Heart right ventricle (tissue), 16 donors: ENCODE measurements at regions not wholly inside any gene's neighbourhood (a gene's known extent, or its start where the extent isn't known, plus 50 kb on each side); places are given as distances from the start of the nearest gene placed in this dataset.

Experiments
- ATAC-seq, 8 donors: fragments of 200-7000 bp; cut with Tn5 transposase; one replicate each; pipeline ENCODE4 v1.9.1; 2020; ENCODE audit warnings: mild to moderate bottlenecking in 8 of 8, moderate library complexity in 8 of 8, moderate number of reproducible peaks in 1 of 8
- DNase-seq, 2 donors: peaks; one replicate each; pipeline ENCODE4 v3.0.0-alpha.2; 2020
- H3K27ac ChIP-seq, 10 donors: fragments of 200-600 bp; sonication (generic) in 2 of 10; one replicate each; pipeline versions ENCODE4 v1.5.0 to v1.8.0; 2020 to 2022; ENCODE audit warnings: mild to moderate bottlenecking in 3 of 10
- H3K27me3 ChIP-seq, 7 donors: fragments of 200-600 bp; one replicate each; pipeline ENCODE4 v1.8.0; 2021 to 2022; ENCODE audit warnings: mild to moderate bottlenecking in 2 of 7
- H3K36me3 ChIP-seq, 9 donors: fragments of 200-600 bp; sonication (generic) in 1 of 9; one replicate each; pipeline versions ENCODE4 v1.5.0 to v1.8.0; 2020 to 2022; ENCODE audit warnings: mild to moderate bottlenecking in 2 of 9
- H3K4me1 ChIP-seq, 9 donors: fragments of 200-600 bp; sonication (generic) in 1 of 9; one replicate each; pipeline versions ENCODE4 v1.5.0 to v1.8.0; 2020 to 2022; ENCODE audit warnings: mild to moderate bottlenecking in 4 of 9
- H3K4me3 ChIP-seq, 10 donors: fragments of 200-600 bp; sonication (generic) in 2 of 10; one replicate each; pipeline versions ENCODE4 v1.5.0 to v1.8.0; 2020 to 2022; ENCODE audit warnings: mild to moderate bottlenecking in 7 of 10, moderate library complexity in 2 of 10
- H3K9me3 ChIP-seq, 11 donors: fragments of 200-600 bp in 10 of 11; sonication (generic) in 2 of 11; one replicate each; pipeline versions ENCODE4 v1.5.0 to v1.8.0; 2013 to 2022; ENCODE audit warnings: mild to moderate bottlenecking in 2 of 11, control low read depth in 1 of 11, moderate library complexity in 1 of 11
- CTCF ChIP-seq, 9 donors: fragments of 200-600 bp; sonication (generic) in 2 of 9; IDR thresholded peaks; one replicate each; pipeline versions ENCODE4 v1.5.0 to v1.8.0; 2021 to 2022; ENCODE audit warnings: antibody characterized with exemption in 9 of 9, mild to moderate bottlenecking in 5 of 9, moderate library complexity in 1 of 9
- WGBS, 2 donors: extraction: QIAGEN DNeasy Blood & Tissue Kit; methylation state at CpG; one replicate each; pipeline ENCODE4 v1.1.7; 2013; ENCODE audit warnings: inconsistent platforms in 1 of 2; 5-methylcytosine and 5-hydroxymethylcytosine counted together
- intact Hi-C, 10 donors: fragments of 100-400 bp; cut with DNase I; formaldehyde crosslinking; loops; one replicate each; pipeline versions ENCODE4 v1.11.1 to v1.14.2; 2022
- donor health status: Arrhythmogenic right ventricular cardiomyopathy.
- donor health status: ischemic (EF 13 %, LVEDD 7.1; RV severe dilation, severe dysfunction).
- donor health status: healthy with polysubstance abuse.
- donor health status: DM: no; HTN: yes; CAD: no.
- donor health status: DM: no; HTN: no; CAD: no.
- donor health status: ischemic (EF 25% LVEDD 6.9; RV normal size, moderate dysfunction).
- donor health status: ischemic (EF 25% LVEDD 5.7; RV mildly dilated, moderate dysfunction).
- donor health status: healthy.
- donor health status: DM: yes; HTN: yes; CAD: no.
- donor health status: Ischemic cardiomyopathy.
- donor health status: ischemic (EF 35%, LVEDD 5.7; RV mildly dilated, moderate dysfunction).
- donor health status: nonischemic (EF 11% LVEDD 7.7; RV severe dilation, severe dysfunction).
- donor health status: DM: yes; HTN: yes; CAD: no.
- donor health status: PGD.
- donor health status: ischemic (EF 29% LVEDD 5.4; RV normal size, mild dysfunction).
- donor health status: nonischemic (EF 23%, LVEDD 6.1; RV moderate dilation, normal function).

- ATAC-seq, result peak in 6 of 8 donors; percentile 36 to 75 (median 46)
- intact Hi-C loops, result no loop called here
- H3K27ac ChIP-seq, result peak overlapping the region in 7 of 10 donors; percentile 2 to 90 (median 44)
These were observed 226.4 kb upstream of the KLF14 start for GRCh38 chr7:130960208-130960988.

DNA sequence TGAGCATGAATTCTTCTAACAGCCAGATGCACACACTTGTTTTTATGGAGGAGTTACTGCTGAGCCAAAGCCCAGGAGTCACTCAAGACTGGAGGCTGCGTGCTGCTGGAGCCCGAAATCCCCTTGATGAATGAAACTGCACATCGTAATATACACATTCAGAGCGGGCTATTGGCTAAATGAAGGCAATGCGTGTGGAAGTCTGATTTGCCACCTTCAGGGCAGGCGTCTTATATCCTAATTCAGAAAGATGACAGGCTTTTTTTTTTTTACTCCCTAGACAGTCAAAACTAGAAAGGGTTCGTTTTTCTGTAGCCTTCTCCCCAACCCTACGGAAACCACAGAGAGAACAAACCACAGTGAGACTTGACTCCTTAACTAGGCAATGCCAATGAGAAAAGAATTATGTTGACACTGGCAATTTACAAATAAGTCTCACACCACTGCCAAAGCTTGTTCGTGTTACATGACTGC, 227.2 kb upstream of the KLF14 start:
- peaks cover 0 to 80% (median 51%) of the 10 kb centered on the region in 9 donors for H3K4me1 ChIP-seq
- peak overlapping the region in 3 of 10 donors; percentile 1 to 44 (median 15) for H3K4me3 ChIP-seq
- TF ChIP-seq CTCF (IDR thresholded peaks at IDR 0.05), result no peak
- H3K36me3 ChIP-seq, result peaks cover 0 to 54% (median 11%) of the 10 kb centered on the region in 9 donors
- intact Hi-C loops, result no loop called here
- no peaks in the 10 kb centered on the region for H3K27me3 ChIP-seq
- no peaks in the 10 kb centered on the region for H3K9me3 ChIP-seq
- ATAC-seq (peak in 3 of 8 donors; percentile 15 to 33 (median 30)), DNase-seq (no peak)
- 84 to 90% methylated on average over 9 of the region's 9 CpGs for WGBS, 2 donors
- peak overlapping the region in 6 of 10 donors; percentile 2 to 90 (median 47) for H3K27ac ChIP-seq

More at GRCh38 chr7:130960208-130960988, 226.4 kb upstream of the KLF14 start:
- Histone ChIP-seq H3K9me3 (no peaks in the 10 kb centered on the region), H3K4me1 (peaks cover 0 to 87% (median 57%) of the 10 kb centered on the region in 9 donors), H3K4me3 (peak overlapping the region in 3 of 10 donors; percentile 1 to 44 (median 15)), H3K27me3 (no peaks in the 10 kb centered on the region), H3K36me3 (peaks cover 0 to 52% (median 10%) of the 10 kb centered on the region in 9 donors)
- WGBS, 2 donors, result 79 to 81% methylated on average over 6 of the region's 6 CpGs
- DNase-seq, result no peak
- no peak for TF ChIP-seq CTCF (IDR thresholded peaks at IDR 0.05)

- intact Hi-C loops, result no loop called here
- no peak overlapping the region for H3K4me3 ChIP-seq
- ATAC-seq (no peak), DNase-seq (no peak)
- WGBS, 2 donors, result 94 to 98% methylated on average over 2 of the region's 2 CpGs
- H3K4me1 ChIP-seq, result peaks cover 0 to 80% (median 45%) of the 10 kb centered on the region in 9 donors
- no peaks in the 10 kb centered on the region for H3K27me3 ChIP-seq
- H3K27ac ChIP-seq, result peak overlapping the region in 5 of 10 donors; percentile 19 to 90 (median 50)
- H3K9me3 ChIP-seq, result no peaks in the 10 kb centered on the region
- peaks cover 0 to 58% (median 15%) of the 10 kb centered on the region in 9 donors for H3K36me3 ChIP-seq
- TF ChIP-seq CTCF (IDR thresholded peaks at IDR 0.05), result no peak
These were observed 228.1 kb upstream of the KLF14 start for GRCh38 chr7:130962109-130962508.

GRCh38 chr7:130963339-130963738, 229.3 kb upstream of the KLF14 start:
- H3K4me3 ChIP-seq, result no peak overlapping the region
- no peaks in the 10 kb centered on the region for H3K27me3 ChIP-seq
- intact Hi-C loops, result no loop called here
- ATAC-seq (peak in 3 of 8 donors; percentile 53 to 66 (median 57)), DNase-seq (no peak)
- 76 to 83% methylated on average over 5 of the region's 5 CpGs for WGBS, 2 donors
- TF ChIP-seq CTCF (IDR thresholded peaks at IDR 0.05), result no peak
- H3K9me3 ChIP-seq, result no peaks in the 10 kb centered on the region
- peaks cover 0 to 73% (median 37%) of the 10 kb centered on the region in 9 donors for H3K4me1 ChIP-seq
- peak overlapping the region in 6 of 10 donors; percentile 29 to 90 (median 42) for H3K27ac ChIP-seq
- peaks cover 0 to 54% (median 9%) of the 10 kb centered on the region in 9 donors for H3K36me3 ChIP-seq
